K562 (cell line): ENCODE measurements at regions not wholly inside any gene's neighbourhood (a gene's known extent, or its start where the extent isn't known, plus 50 kb on each side); places are given as distances from the start of the nearest gene placed in this dataset.

Experiments used
- ATAC-seq: fragments of 200-7000 bp; cut with Tn5 transposase; 3 replicates; pipeline ENCODE4 v1.9.1; 2020; ENCODE audit warnings: moderate library complexity
- BruUV-seq: library from RNA; stranded (reverse); fragments of 400-500 nt; replicated peaks from 2 replicates; lab custom pipeline; 2021; lab: Mats Ljungman, UMichigan
- CTCF ChIA-PET: fragments of 300-600 bp; formaldehyde crosslinking; extraction: SDS; loops from one replicate; lab custom pipeline; 2021; ENCODE audit warnings: low intra/inter-chr PET ratio; lab: Yijun Ruan, JAX
- POLR2A ChIA-PET: fragments of 300-600, 350-650 bp; sonication (Branson Sonifier 250); formaldehyde crosslinking; extraction: SDS; loops from one replicate; lab custom pipeline; 2021; ENCODE audit warnings: antibody characterized with exemption, inconsistent platforms; lab: Yijun Ruan, JAX
- DNase-seq, 4 experiments: peaks; one replicate each; pipeline versions ENCODE4 v3.0.0 to v3.0.0-alpha.2; 2011 to 2018; ENCODE audit warnings: low spot score in 3 of 4, mixed read lengths in 3 of 4; ENCODE audit errors: extremely low read depth in 1 of 4
- FAIRE-seq: peaks from 2 replicates; lab custom pipeline; 2011; peaks lifted over from hg19 to GRCh38; lab: Jason Lieb, UNC
- H2AFZ ChIP-seq: 2 replicates; pipeline ENCODE4 v1.6.0; 2011; ENCODE audit warnings: low read depth, low read length, control low read depth, inconsistent platforms
- H3K27ac ChIP-seq: fragments of 200-600 bp; 3 replicates; pipeline ENCODE4 v1.8.0; 2011; ENCODE audit warnings: low read depth, mild to moderate bottlenecking, control low read depth, inconsistent platforms, low read length, moderate library complexity, mixed read lengths; ENCODE audit errors: extremely low read depth
- H3K27me3 ChIP-seq, 2 experiments: fragments of 300-600 bp in 1 of 2; 2 replicates in 1 of 2; 3 replicates in 1 of 2; pipeline versions ENCODE4 v1.6.0 to v1.8.0; 2011; ENCODE audit warnings: inconsistent platforms in 2 of 2, low read length in 2 of 2, mild to moderate bottlenecking in 1 of 2, mixed read lengths in 1 of 2, moderate library complexity in 1 of 2; ENCODE audit not compliant: control insufficient read depth in 2 of 2, insufficient read depth in 2 of 2
- H3K36me3 ChIP-seq: fragments of 300-600 bp; 3 replicates; pipeline ENCODE4 v1.8.0; 2011; ENCODE audit warnings: mild to moderate bottlenecking, low read length, inconsistent platforms; ENCODE audit not compliant: control insufficient read depth, insufficient read depth
- H3K4me1 ChIP-seq, 2 experiments: fragments of 200-600 bp in 1 of 2; replicated peaks in 1 of 2; 2 replicates in 1 of 2; 3 replicates in 1 of 2; pipeline versions ENCODE4 v1.5.1 to v1.8.0; 2011; ENCODE audit warnings: inconsistent platforms in 2 of 2, low read length in 2 of 2, mild to moderate bottlenecking in 1 of 2, mixed read lengths in 1 of 2, moderate library complexity in 1 of 2; ENCODE audit not compliant: control insufficient read depth in 2 of 2, insufficient read depth in 2 of 2
- H3K4me2 ChIP-seq: 2 replicates; pipeline ENCODE4 v1.6.1; 2011; ENCODE audit warnings: low read length, control low read depth, inconsistent platforms, mixed read lengths; ENCODE audit not compliant: insufficient read depth
- H3K4me3 ChIP-seq: fragments of 200-600 bp; sonication (generic), shearing (Covaris generic); 2 replicates; pipeline ENCODE4 v1.5.1; 2016; ENCODE audit warnings: control low read depth, inconsistent platforms
- H3K79me2 ChIP-seq: fragments of 200-600 bp; 3 replicates; pipeline ENCODE4 v1.8.0; 2011; ENCODE audit warnings: low read length, inconsistent platforms; ENCODE audit not compliant: control insufficient read depth, insufficient read depth
- H3K9ac ChIP-seq, 2 experiments: 2 replicates each; pipeline versions ENCODE4 v1.6.0 to v1.6.1; 2011; ENCODE audit warnings: low read depth in 2 of 2, low read length in 2 of 2, control low read depth in 1 of 2, inconsistent platforms in 1 of 2, mild to moderate bottlenecking in 1 of 2, mixed read lengths in 1 of 2; ENCODE audit not compliant: insufficient read depth in 1 of 2
- H3K9me1 ChIP-seq: one replicate; pipeline ENCODE4 v1.6.0; 2011; ENCODE audit warnings: inconsistent platforms, mild to moderate bottlenecking, low read length, moderate library complexity; ENCODE audit not compliant: control insufficient read depth, insufficient read depth
- H3K9me3 ChIP-seq: replicated peaks from 2 replicates; pipeline ENCODE4 v1.5.1; 2011; ENCODE audit warnings: low read depth, low read length, inconsistent platforms; ENCODE audit not compliant: control insufficient read depth, insufficient read depth
- H4K20me1 ChIP-seq: replicated peaks from 2 replicates; pipeline ENCODE4 v1.6.1; 2011; ENCODE audit warnings: low read length, inconsistent platforms, mixed read lengths; ENCODE audit not compliant: control insufficient read depth, insufficient read depth
- CBFB ChIP-seq: sonication (generic); formaldehyde crosslinking; IDR thresholded peaks from 2 replicates; pipeline ENCODE4 v1.4.0; 2020; ENCODE audit warnings: mild to moderate bottlenecking, missing genetic modification reagents
- CHD4 ChIP-seq: fragments of 200-600 bp; sonication (generic); IDR thresholded peaks from 3 replicates; pipeline ENCODE4 v1.6.1; 2012; ENCODE audit warnings: low read depth, mild to moderate bottlenecking, mixed read lengths, low read length, inconsistent platforms; ENCODE audit not compliant: insufficient read depth, insufficient replicate concordance, poor library complexity, severe bottlenecking
- DDX20 ChIP-seq: fragments of 450-650 bp; IDR thresholded peaks from 2 replicates; pipeline ENCODE4 v1.6.1; 2016; ENCODE audit warnings: missing genetic modification characterization, low read depth, mild to moderate bottlenecking, missing compliant biosample characterization, moderate library complexity
- L3MBTL2 ChIP-seq: fragments of 450-650 bp; IDR thresholded peaks from 2 replicates; pipeline ENCODE4 v1.6.1; 2016; ENCODE audit warnings: mild to moderate bottlenecking, moderate library complexity
- MCM5 ChIP-seq: fragments of 450-650 bp; IDR thresholded peaks from 2 replicates; pipeline ENCODE4 v1.6.1; 2016; ENCODE audit warnings: low read depth
- PHF20 ChIP-seq: fragments of 450-650 bp; IDR thresholded peaks from 2 replicates; pipeline ENCODE4 v1.6.1; 2018; ENCODE audit not compliant: partially characterized antibody
- U2AF2 ChIP-seq: fragments of 200-400 bp; formaldehyde crosslinking; optimal IDR thresholded peaks from 2 replicates; pipeline ENCODE3; 2017; ENCODE audit warnings: low read depth, mild to moderate bottlenecking, low read length
- ZNF764 ChIP-seq: fragments of 250-450 bp; sonication (Bioruptor Pico); IDR thresholded peaks from 2 replicates; pipeline ENCODE4 v1.4.0; 2020; ENCODE audit warnings: low read depth, mild to moderate bottlenecking, moderate library complexity
- ZSCAN32 ChIP-seq: fragments of 450-650 bp; formaldehyde crosslinking; IDR thresholded peaks from 2 replicates; pipeline ENCODE4 v1.4.0; 2020; ENCODE audit warnings: mild to moderate bottlenecking, moderate library complexity
- WGBS: fragments of 100-300 bp; shearing (Covaris generic); methylation state at CpG from one replicate; pipeline ENCODE4 v1.1.6; 2016; ENCODE audit warnings: low coverage, mixed read lengths; ENCODE audit not compliant: insufficient coverage; ENCODE audit errors: missing lambda C conversion rate; 5-methylcytosine and 5-hydroxymethylcytosine counted together
- in situ Hi-C: fragments of 300-500 bp; cut with MboI; formaldehyde crosslinking; loops from 4 replicates; pipeline ENCODE4 v1.15.0; 2018; ENCODE audit warnings: inconsistent platforms, mixed read lengths
- intact Hi-C: fragments of 100-400 bp; cut with micrococcal nuclease; formaldehyde crosslinking; loops from 2 replicates; pipeline ENCODE4 v1.14.2; 2022
- TF ChIP-seq, protein P1 (sequence below): sonication (generic); formaldehyde crosslinking; IDR thresholded peaks from 2 replicates; pipeline ENCODE4 v1.8.0; 2022; ENCODE audit warnings: mild to moderate bottlenecking, missing genetic modification reagents
- TF ChIP-seq, protein P2 (sequence below): IDR thresholded peaks from 2 replicates; pipeline ENCODE4 v1.6.1; 2016; ENCODE audit warnings: missing genetic modification characterization, missing compliant biosample characterization

DNA sequence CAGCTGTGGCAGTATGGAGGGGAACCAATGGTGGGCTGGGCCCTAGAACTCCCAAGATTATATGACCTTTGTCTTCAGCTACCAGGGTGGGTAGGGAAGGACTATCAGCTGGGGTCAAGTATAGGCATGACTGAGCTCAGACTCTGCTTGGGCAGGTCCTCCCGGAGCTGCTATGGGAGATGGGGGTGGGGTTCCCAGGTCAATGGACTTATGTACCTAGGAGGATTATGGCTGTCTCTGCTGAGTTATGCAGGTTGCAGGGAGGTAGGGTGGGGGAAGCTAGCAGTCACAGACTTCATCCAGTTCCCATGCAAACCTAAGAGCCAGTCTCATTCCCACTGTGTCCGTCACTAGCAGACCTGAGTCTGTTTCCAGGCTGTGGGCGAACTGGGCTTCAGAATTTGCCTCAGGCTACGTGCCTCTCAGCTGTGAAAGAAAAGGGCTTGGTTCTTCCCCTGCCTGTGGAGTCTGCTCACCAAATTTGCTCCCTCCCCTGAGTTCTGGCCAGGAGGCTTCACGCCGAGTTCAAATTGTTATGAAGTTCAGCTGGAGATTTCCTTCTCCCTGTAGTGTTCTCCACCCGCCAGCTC lies 985.8 kb upstream of the NRXN1 start:
- ChIA-PET POLR2A (no interaction called here), CTCF (no interaction called here)
- intact Hi-C loops (no loop called here), in situ Hi-C loops (no loop called here)
- H3K79me2 ChIP-seq = no peaks in the 10 kb centered on the region
- H3K4me1 ChIP-seq = no peaks in the 10 kb centered on the region
- WGBS = 7% methylated on average over 7 of the region's 7 CpGs
- FAIRE-seq (no peak), DNase-seq (no peak), ATAC-seq (no peak)
- no peak overlapping the region for H3K4me2 ChIP-seq
- no TSS peak for BruUV-seq
- H3K27ac ChIP-seq = no peak overlapping the region
- H3K9me3 ChIP-seq = 0 out of 2 replicates have a peak, but pooled peaks cover 2% of the 10 kb centered on the region
- H4K20me1 ChIP-seq = no peaks in the 10 kb centered on the region
- H3K9ac ChIP-seq = no peak overlapping the region
- H3K4me3 ChIP-seq = no peak overlapping the region
- H3K27me3 ChIP-seq = no peaks in the 10 kb centered on the region
- no peaks in the 10 kb centered on the region for H3K9me1 ChIP-seq
- no peaks in the 10 kb centered on the region for H3K36me3 ChIP-seq
- H2AFZ ChIP-seq = no peak overlapping the region
- TF ChIP-seq, protein P1, sequence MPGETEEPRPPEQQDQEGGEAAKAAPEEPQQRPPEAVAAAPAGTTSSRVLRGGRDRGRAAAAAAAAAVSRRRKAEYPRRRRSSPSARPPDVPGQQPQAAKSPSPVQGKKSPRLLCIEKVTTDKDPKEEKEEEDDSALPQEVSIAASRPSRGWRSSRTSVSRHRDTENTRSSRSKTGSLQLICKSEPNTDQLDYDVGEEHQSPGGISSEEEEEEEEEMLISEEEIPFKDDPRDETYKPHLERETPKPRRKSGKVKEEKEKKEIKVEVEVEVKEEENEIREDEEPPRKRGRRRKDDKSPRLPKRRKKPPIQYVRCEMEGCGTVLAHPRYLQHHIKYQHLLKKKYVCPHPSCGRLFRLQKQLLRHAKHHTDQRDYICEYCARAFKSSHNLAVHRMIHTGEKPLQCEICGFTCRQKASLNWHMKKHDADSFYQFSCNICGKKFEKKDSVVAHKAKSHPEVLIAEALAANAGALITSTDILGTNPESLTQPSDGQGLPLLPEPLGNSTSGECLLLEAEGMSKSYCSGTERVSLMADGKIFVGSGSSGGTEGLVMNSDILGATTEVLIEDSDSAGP (CRISPR knock-in tag) = no peak
- no peak for TF ChIP-seq CBFB
- TF ChIP-seq U2AF2 = no peak
- no peak for TF ChIP-seq PHF20
- no peak for TF ChIP-seq MCM5
- no peak for TF ChIP-seq ZNF764 (CRISPR knock-in tag)
- no peak for TF ChIP-seq CHD4
- no peak for TF ChIP-seq ZSCAN32 (CRISPR knock-in tag)
- TF ChIP-seq, protein P2, sequence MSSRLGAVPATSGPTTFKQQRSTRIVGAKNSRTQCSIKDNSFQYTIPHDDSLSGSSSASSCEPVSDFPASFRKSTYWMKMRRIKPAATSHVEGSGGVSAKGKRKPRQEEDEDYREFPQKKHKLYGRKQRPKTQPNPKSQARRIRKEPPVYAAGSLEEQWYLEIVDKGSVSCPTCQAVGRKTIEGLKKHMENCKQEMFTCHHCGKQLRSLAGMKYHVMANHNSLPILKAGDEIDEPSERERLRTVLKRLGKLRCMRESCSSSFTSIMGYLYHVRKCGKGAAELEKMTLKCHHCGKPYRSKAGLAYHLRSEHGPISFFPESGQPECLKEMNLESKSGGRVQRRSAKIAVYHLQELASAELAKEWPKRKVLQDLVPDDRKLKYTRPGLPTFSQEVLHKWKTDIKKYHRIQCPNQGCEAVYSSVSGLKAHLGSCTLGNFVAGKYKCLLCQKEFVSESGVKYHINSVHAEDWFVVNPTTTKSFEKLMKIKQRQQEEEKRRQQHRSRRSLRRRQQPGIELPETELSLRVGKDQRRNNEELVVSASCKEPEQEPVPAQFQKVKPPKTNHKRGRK (tag) = no peak
- no peak for TF ChIP-seq DDX20
- no peak for TF ChIP-seq L3MBTL2
